HG03108 (cell line): ENCODE measurements at regions not wholly inside any gene's neighbourhood (a gene's known extent, or its start where the extent isn't known, plus 50 kb on each side); places are given as distances from the start of the nearest gene placed in this dataset.

ENCODE experiments used
- ATAC-seq: cut with Tn5 transposase; IDR thresholded peaks from one replicate; pipeline ENCODE4 v1.9.1; 2021; ENCODE audit warnings: moderate library complexity; ENCODE audit not compliant: unreplicated experiment

- no peak for ATAC-seq
Observed at GRCh38 chr4:177687117-177687516, 244.9 kb upstream of the AGA start.

- ATAC-seq, result no peak
Observed at GRCh38 chr4:177692907-177693306, 250.7 kb upstream of the AGA start.

- ATAC-seq, result no peak
Observed at GRCh38 chr4:177696438-177696966, 254.3 kb upstream of the AGA start.

GRCh38 chr4:177699365-177700213 is 257.4 kb upstream of the AGA start:
- no peak for ATAC-seq

GRCh38 chr4:177706916-177707315 is 264.7 kb upstream of the AGA start:
- ATAC-seq, result no peak

- no peak for ATAC-seq
Observed at GRCh38 chr4:177713454-177713853, 271.2 kb upstream of the AGA start.

GRCh38 chr4:177717407-177717806 is 275.2 kb upstream of the AGA start:
- no peak for ATAC-seq

GRCh38 chr4:177718514-177718913 is 276.3 kb upstream of the AGA start:
- ATAC-seq, result no peak

GRCh38 chr4:177726111-177726510 is 283.9 kb upstream of the AGA start:
- no peak for ATAC-seq

- ATAC-seq, result no peak
Observed at GRCh38 chr4:177728361-177729152, 286.3 kb upstream of the AGA start.

- ATAC-seq, result no peak
Observed at GRCh38 chr4:177729681-177730080, 287.4 kb upstream of the AGA start.

- ATAC-seq, result no peak
Observed at GRCh38 chr4:177737387-177737940, 295.2 kb upstream of the AGA start.

GRCh38 chr4:177740563-177740962 is 298.3 kb upstream of the AGA start:
- ATAC-seq, result no peak

GRCh38 chr4:177759729-177760128 is 317.5 kb upstream of the AGA start:
- no peak for ATAC-seq

GRCh38 chr4:177761692-177762091 is 319.5 kb upstream of the AGA start:
- no peak for ATAC-seq

GRCh38 chr4:177769155-177769554 is 326.9 kb upstream of the AGA start:
- no peak for ATAC-seq

- ATAC-seq, result no peak
Observed at GRCh38 chr4:177770776-177771175, 328.5 kb upstream of the AGA start.

- no peak for ATAC-seq
Observed at GRCh38 chr4:177771645-177772044, 329.4 kb upstream of the AGA start.

- no peak for ATAC-seq
Observed at GRCh38 chr4:177778623-177779022, 336.4 kb upstream of the AGA start.

GRCh38 chr4:177785000-177785399 is 342.8 kb upstream of the AGA start:
- ATAC-seq, result no peak

GRCh38 chr4:177789610-177790009 is 347.4 kb upstream of the AGA start:
- no peak for ATAC-seq

GRCh38 chr4:177791188-177791587 is 349.0 kb upstream of the AGA start:
- no peak for ATAC-seq
